WTC11 (cell line): ENCODE measurements at regions not wholly inside any gene's neighbourhood (a gene's known extent, or its start where the extent isn't known, plus 50 kb on each side); places are given as distances from the start of the nearest gene placed in this dataset.

Source experiments
- ATAC-seq: fragments of 200-7000 bp; cut with Tn5 transposase; 2 replicates; pipeline ENCODE4 v1.10.0; 2021; ENCODE audit warnings: mild to moderate bottlenecking, moderate library complexity
- CTCF ChIA-PET: fragments of 300-600 bp; sonication (Branson Sonifier 250); formaldehyde crosslinking; loops from one replicate; lab custom pipeline; 2021; ENCODE audit warnings: antibody characterized with exemption; lab: Charles Lee
- POLR2A ChIA-PET: fragments of 350-600 bp; sonication (Branson Sonifier 250); formaldehyde crosslinking; loops from one replicate; lab custom pipeline; 2021; ENCODE audit warnings: antibody characterized with exemption; lab: Charles Lee
- DNase-seq: peaks from one replicate; pipeline ENCODE4 v3.0.0; 2021; ENCODE audit warnings: low spot score
- H3K27ac Mint-ChIP-seq: 2 replicates; pipeline ENCODE4 v1.8.0; 2021; ENCODE audit warnings: mixed read lengths
- H3K27me3 Mint-ChIP-seq: 2 replicates; pipeline ENCODE4 v1.8.0; 2021; ENCODE audit warnings: low read depth, mild to moderate bottlenecking, moderate library complexity, mixed read lengths
- H3K36me3 Mint-ChIP-seq: 2 replicates; pipeline ENCODE4 v1.8.0; 2021; ENCODE audit warnings: mixed read lengths
- H3K4me1 Mint-ChIP-seq: 2 replicates; pipeline ENCODE4 v1.8.0; 2022; ENCODE audit warnings: mixed read lengths
- H3K4me3 Mint-ChIP-seq: 2 replicates; pipeline ENCODE4 v1.8.0; 2021; ENCODE audit warnings: mild to moderate bottlenecking, moderate library complexity, mixed read lengths
- H3K9me3 Mint-ChIP-seq: 2 replicates; pipeline ENCODE4 v1.8.0; 2021; ENCODE audit warnings: mixed read lengths
- E2F4 ChIP-seq: sonication (generic); formaldehyde crosslinking; IDR thresholded peaks from 2 replicates; pipeline ENCODE4 v1.8.1; 2022; ENCODE audit warnings: low read depth, mild to moderate bottlenecking, moderate library complexity, missing genetic modification reagents, borderline replicate concordance
- ERG ChIP-seq: fragments of 250-450 bp; sonication (Bioruptor Pico); IDR thresholded peaks from 2 replicates; pipeline ENCODE4 v1.8.0; 2021; ENCODE audit warnings: mild to moderate bottlenecking
- GABPB1 ChIP-seq: sonication (generic); formaldehyde crosslinking; IDR thresholded peaks from 2 replicates; pipeline ENCODE4 v1.8.1; 2023; ENCODE audit warnings: mild to moderate bottlenecking, missing genetic modification reagents
- GRHL2 ChIP-seq: fragments of 250-450 bp; sonication (Bioruptor Pico); IDR thresholded peaks from 2 replicates; pipeline ENCODE4 v1.8.0; 2022; ENCODE audit warnings: mild to moderate bottlenecking, moderate library complexity; ENCODE audit not compliant: insufficient replicate concordance, severe bottlenecking
- KAT7 ChIP-seq: sonication (generic); formaldehyde crosslinking; IDR thresholded peaks from 2 replicates; pipeline ENCODE4 v1.8.1; 2023; ENCODE audit warnings: missing genetic modification reagents, mild to moderate bottlenecking, borderline replicate concordance
- MXD4 ChIP-seq: fragments of 250-450 bp; sonication (Bioruptor Pico); IDR thresholded peaks from 2 replicates; pipeline ENCODE4 v1.8.0; 2021; ENCODE audit warnings: mild to moderate bottlenecking, moderate library complexity, borderline replicate concordance
- STAT6 ChIP-seq: sonication (generic); formaldehyde crosslinking; conservative IDR thresholded peaks from 2 replicates; pipeline ENCODE4 v1.8.1; 2023; ENCODE audit warnings: mild to moderate bottlenecking, low read depth, missing genetic modification reagents, moderate library complexity
- TCF7 ChIP-seq: sonication (generic); formaldehyde crosslinking; IDR thresholded peaks from 2 replicates; pipeline ENCODE4 v1.8.0; 2022; ENCODE audit warnings: mild to moderate bottlenecking, low read depth, missing genetic modification reagents, moderate library complexity
- USF1 ChIP-seq: sonication (generic); formaldehyde crosslinking; IDR thresholded peaks from 2 replicates; pipeline ENCODE4 v1.8.0; 2022; ENCODE audit warnings: mild to moderate bottlenecking, missing genetic modification reagents
- ZNF138 ChIP-seq: sonication (generic); formaldehyde crosslinking; conservative IDR thresholded peaks from 2 replicates; pipeline ENCODE4 v1.8.1; 2022; ENCODE audit warnings: mild to moderate bottlenecking, moderate library complexity, missing genetic modification reagents
- ZNF219 ChIP-seq: sonication (generic); formaldehyde crosslinking; IDR thresholded peaks from 2 replicates; pipeline ENCODE4 v1.8.0; 2023; ENCODE audit warnings: missing genetic modification reagents, mild to moderate bottlenecking, borderline replicate concordance
- ZNF416 ChIP-seq: fragments of 250-450 bp; sonication (Bioruptor Pico); IDR thresholded peaks from 2 replicates; pipeline ENCODE4 v1.9.0; 2021; ENCODE audit warnings: mild to moderate bottlenecking, inconsistent platforms
- TF ChIP-seq, protein P1 (sequence below): fragments of 250-450 bp; sonication (Bioruptor Pico); conservative IDR thresholded peaks from 2 replicates; pipeline ENCODE4 v1.9.0; 2021; ENCODE audit warnings: mild to moderate bottlenecking
- TF ChIP-seq, protein P2 (sequence below): sonication (generic); formaldehyde crosslinking; IDR thresholded peaks from 2 replicates; pipeline ENCODE4 v1.8.1; 2023; ENCODE audit warnings: mild to moderate bottlenecking, missing genetic modification reagents, borderline replicate concordance
- TF ChIP-seq, protein P3 (sequence below): fragments of 250-450 bp; sonication (Bioruptor Pico); IDR thresholded peaks from 2 replicates; pipeline ENCODE4 v1.9.0; 2021; ENCODE audit warnings: mild to moderate bottlenecking
- TF ChIP-seq, protein P4 (sequence below): sonication (generic); formaldehyde crosslinking; IDR thresholded peaks from 2 replicates; pipeline ENCODE4 v1.8.0; 2022; ENCODE audit warnings: mild to moderate bottlenecking, missing genetic modification reagents

GRCh38 chr4:19293080-19293479 lies 958.6 kb upstream of the SLIT2 start (continued):
- no peak for TF ChIP-seq E2F4 (CRISPR knock-in tag)
- TF ChIP-seq, protein P1, sequence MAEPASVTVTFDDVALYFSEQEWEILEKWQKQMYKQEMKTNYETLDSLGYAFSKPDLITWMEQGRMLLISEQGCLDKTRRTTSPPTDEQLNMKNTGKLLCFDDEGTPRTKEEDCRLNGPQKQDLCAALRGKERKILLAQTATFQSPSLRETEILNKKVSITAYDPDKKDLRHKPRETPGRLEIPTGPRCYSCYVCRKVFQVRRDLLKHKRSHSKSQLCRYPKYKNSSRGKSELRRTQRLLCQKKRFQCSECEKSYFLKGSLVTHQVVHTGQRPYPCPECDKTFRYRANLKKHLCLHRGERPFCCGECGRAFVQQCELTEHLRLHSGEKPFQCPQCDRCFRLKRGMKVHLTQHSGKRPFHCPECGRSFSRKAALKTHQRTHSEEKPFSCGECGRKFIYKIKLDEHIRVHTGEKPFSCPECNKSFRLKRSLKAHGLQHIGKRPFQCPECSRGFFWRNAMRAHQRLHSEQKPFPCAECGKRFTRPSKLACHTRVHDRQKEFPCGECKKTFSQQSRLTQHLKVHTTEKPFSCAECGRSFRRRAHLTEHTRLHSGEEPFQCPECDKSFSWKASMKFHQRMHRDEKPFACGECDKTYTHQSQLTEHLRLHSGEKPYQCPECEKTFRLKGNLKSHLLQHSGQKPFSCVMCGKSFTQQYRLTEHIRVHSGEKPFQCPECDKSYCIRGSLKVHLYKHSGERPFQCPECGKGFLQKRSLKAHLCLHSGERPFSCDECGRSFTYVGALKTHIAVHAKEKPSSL (CRISPR knock-in tag), result no peak
- TF ChIP-seq, protein P2, sequence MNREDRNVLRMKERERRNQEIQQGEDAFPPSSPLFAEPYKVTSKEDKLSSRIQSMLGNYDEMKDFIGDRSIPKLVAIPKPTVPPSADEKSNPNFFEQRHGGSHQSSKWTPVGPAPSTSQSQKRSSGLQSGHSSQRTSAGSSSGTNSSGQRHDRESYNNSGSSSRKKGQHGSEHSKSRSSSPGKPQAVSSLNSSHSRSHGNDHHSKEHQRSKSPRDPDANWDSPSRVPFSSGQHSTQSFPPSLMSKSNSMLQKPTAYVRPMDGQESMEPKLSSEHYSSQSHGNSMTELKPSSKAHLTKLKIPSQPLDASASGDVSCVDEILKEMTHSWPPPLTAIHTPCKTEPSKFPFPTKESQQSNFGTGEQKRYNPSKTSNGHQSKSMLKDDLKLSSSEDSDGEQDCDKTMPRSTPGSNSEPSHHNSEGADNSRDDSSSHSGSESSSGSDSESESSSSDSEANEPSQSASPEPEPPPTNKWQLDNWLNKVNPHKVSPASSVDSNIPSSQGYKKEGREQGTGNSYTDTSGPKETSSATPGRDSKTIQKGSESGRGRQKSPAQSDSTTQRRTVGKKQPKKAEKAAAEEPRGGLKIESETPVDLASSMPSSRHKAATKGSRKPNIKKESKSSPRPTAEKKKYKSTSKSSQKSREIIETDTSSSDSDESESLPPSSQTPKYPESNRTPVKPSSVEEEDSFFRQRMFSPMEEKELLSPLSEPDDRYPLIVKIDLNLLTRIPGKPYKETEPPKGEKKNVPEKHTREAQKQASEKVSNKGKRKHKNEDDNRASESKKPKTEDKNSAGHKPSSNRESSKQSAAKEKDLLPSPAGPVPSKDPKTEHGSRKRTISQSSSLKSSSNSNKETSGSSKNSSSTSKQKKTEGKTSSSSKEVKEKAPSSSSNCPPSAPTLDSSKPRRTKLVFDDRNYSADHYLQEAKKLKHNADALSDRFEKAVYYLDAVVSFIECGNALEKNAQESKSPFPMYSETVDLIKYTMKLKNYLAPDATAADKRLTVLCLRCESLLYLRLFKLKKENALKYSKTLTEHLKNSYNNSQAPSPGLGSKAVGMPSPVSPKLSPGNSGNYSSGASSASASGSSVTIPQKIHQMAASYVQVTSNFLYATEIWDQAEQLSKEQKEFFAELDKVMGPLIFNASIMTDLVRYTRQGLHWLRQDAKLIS (CRISPR knock-in tag), result no peak

DNA sequence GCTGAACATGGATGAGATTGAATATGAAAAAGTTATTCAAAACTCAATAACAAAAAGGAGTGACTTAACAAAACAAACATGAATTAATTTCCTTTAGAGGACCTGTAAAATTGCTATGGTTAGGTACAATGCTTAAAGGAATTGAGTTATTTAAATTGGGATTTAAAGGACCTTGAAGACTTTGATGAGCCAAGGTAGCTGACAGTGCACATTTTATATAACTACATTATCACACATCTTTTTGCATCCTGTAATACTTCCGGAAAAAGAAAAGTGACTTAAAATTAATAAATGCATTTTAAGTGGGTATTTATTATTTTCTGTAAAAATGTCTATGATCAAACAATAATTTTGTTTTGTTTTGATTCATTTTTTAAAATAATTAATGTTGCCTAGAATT lies 964.8 kb upstream of the SLIT2 start:
- Mint-ChIP-seq H3K4me3 (no peak overlapping the region), H3K4me1 (no peaks in the 10 kb centered on the region), H3K9me3 (peaks cover 45% of the 10 kb centered on the region), H3K27ac (no peak overlapping the region), H3K36me3 (peaks cover 32% of the 10 kb centered on the region), H3K27me3 (no peaks in the 10 kb centered on the region)
- DNase-seq (no peak), ATAC-seq (no peak)
- CTCF ChIA-PET, result no interaction called here
- POLR2A ChIA-PET, result no interaction called here
- TF ChIP-seq USF1 (CRISPR knock-in tag), result no peak
- TF ChIP-seq GRHL2 (CRISPR knock-in tag), result no peak
- TF ChIP-seq ERG (CRISPR knock-in tag), result no peak
- no peak for TF ChIP-seq ZNF416 (CRISPR knock-in tag)
- no peak for TF ChIP-seq STAT6
- TF ChIP-seq GABPB1 (CRISPR knock-in tag), result no peak
- TF ChIP-seq ZNF219 (CRISPR knock-in tag), result no peak
- TF ChIP-seq, protein P3, sequence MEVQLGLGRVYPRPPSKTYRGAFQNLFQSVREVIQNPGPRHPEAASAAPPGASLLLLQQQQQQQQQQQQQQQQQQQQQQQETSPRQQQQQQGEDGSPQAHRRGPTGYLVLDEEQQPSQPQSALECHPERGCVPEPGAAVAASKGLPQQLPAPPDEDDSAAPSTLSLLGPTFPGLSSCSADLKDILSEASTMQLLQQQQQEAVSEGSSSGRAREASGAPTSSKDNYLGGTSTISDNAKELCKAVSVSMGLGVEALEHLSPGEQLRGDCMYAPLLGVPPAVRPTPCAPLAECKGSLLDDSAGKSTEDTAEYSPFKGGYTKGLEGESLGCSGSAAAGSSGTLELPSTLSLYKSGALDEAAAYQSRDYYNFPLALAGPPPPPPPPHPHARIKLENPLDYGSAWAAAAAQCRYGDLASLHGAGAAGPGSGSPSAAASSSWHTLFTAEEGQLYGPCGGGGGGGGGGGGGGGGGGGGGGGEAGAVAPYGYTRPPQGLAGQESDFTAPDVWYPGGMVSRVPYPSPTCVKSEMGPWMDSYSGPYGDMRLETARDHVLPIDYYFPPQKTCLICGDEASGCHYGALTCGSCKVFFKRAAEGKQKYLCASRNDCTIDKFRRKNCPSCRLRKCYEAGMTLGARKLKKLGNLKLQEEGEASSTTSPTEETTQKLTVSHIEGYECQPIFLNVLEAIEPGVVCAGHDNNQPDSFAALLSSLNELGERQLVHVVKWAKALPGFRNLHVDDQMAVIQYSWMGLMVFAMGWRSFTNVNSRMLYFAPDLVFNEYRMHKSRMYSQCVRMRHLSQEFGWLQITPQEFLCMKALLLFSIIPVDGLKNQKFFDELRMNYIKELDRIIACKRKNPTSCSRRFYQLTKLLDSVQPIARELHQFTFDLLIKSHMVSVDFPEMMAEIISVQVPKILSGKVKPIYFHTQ (CRISPR knock-in tag), result no peak
- no peak for TF ChIP-seq ZNF138 (CRISPR knock-in tag)
- TF ChIP-seq TCF7 (CRISPR knock-in tag), result no peak
- TF ChIP-seq, protein P4, sequence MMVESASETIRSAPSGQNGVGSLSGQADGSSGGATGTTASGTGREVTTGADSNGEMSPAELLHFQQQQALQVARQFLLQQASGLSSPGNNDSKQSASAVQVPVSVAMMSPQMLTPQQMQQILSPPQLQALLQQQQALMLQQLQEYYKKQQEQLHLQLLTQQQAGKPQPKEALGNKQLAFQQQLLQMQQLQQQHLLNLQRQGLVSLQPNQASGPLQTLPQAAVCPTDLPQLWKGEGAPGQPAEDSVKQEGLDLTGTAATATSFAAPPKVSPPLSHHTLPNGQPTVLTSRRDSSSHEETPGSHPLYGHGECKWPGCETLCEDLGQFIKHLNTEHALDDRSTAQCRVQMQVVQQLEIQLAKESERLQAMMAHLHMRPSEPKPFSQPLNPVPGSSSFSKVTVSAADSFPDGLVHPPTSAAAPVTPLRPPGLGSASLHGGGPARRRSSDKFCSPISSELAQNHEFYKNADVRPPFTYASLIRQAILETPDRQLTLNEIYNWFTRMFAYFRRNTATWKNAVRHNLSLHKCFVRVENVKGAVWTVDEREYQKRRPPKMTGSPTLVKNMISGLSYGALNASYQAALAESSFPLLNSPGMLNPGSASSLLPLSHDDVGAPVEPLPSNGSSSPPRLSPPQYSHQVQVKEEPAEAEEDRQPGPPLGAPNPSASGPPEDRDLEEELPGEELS (CRISPR knock-in tag), result no peak
- TF ChIP-seq MXD4 (CRISPR knock-in tag), result no peak
- TF ChIP-seq KAT7, result no peak
